Neural cell (in vitro differentiated cells): ENCODE measurements at regions not wholly inside any gene's neighbourhood (a gene's known extent, or its start where the extent isn't known, plus 50 kb on each side); places are given as distances from the start of the nearest gene placed in this dataset.

Experiments
- H2AFZ ChIP-seq: fragments of 200-600, 300-800 bp; sonication (generic), shearing (Covaris generic); 2 replicates; pipeline ENCODE4 v1.6.0; 2014; ENCODE audit warnings: low read depth, mild to moderate bottlenecking, antibody characterized with exemption, low read length, moderate library complexity
- H3F3A ChIP-seq: fragments of 200-600 bp; shearing (Covaris generic); 2 replicates; pipeline ENCODE4 v1.6.1; 2016; ENCODE audit warnings: mild to moderate bottlenecking, moderate library complexity, mixed read lengths, antibody characterized with exemption, low read length; ENCODE audit not compliant: insufficient read depth, poor library complexity, severe bottlenecking
- H3K27ac ChIP-seq: fragments of 200-600, 300-800 bp; sonication (generic), shearing (Covaris generic); 2 replicates; pipeline ENCODE4 v1.5.1; 2014; ENCODE audit warnings: mild to moderate bottlenecking, low read length, moderate library complexity
- H3K27me3 ChIP-seq: fragments of 300-800, 200-600 bp; sonication (generic), shearing (Covaris generic); 2 replicates; pipeline ENCODE4 v1.6.0; 2014; ENCODE audit warnings: mild to moderate bottlenecking, low read depth, low read length, moderate library complexity; ENCODE audit not compliant: insufficient read depth
- H3K36me3 ChIP-seq: fragments of 300-800, 200-600 bp; sonication (generic), shearing (Covaris generic); 2 replicates; pipeline ENCODE4 v1.5.1; 2014; ENCODE audit warnings: mild to moderate bottlenecking, antibody characterized with exemption, low read length, moderate library complexity; ENCODE audit not compliant: insufficient read depth
- H3K4me2 ChIP-seq: fragments of 300-800, 200-600 bp; sonication (generic), shearing (Covaris generic); 2 replicates; pipeline ENCODE4 v1.6.0; 2014; ENCODE audit warnings: mild to moderate bottlenecking, low read length
- H3K4me3 ChIP-seq: fragments of 300-800, 200-600 bp; sonication (generic), shearing (Covaris generic); 2 replicates; pipeline ENCODE4 v1.5.1; 2014; ENCODE audit warnings: mild to moderate bottlenecking, low read length, moderate library complexity
- H3K79me2 ChIP-seq: fragments of 200-600 bp; shearing (Covaris generic); replicated peaks from 2 replicates; pipeline ENCODE4 v1.6.0; 2014; ENCODE audit warnings: mild to moderate bottlenecking, low read length, moderate library complexity; ENCODE audit not compliant: insufficient read depth
- H3K9ac ChIP-seq: fragments of 300-800, 200-600 bp; sonication (generic), shearing (Covaris generic); 2 replicates; pipeline ENCODE4 v1.6.1; 2016; ENCODE audit warnings: mild to moderate bottlenecking, low read length, mixed read lengths
- H3K9me2 ChIP-seq: fragments of 200-600 bp; shearing (Covaris generic); 2 replicates; pipeline ENCODE4 v1.6.1; 2016; ENCODE audit warnings: mild to moderate bottlenecking, low read length, mixed read lengths; ENCODE audit not compliant: insufficient read depth
- H3K9me3 ChIP-seq: fragments of 200-600, 300-800 bp; sonication (generic), shearing (Covaris generic); 2 replicates; pipeline ENCODE4 v1.6.1; 2016; ENCODE audit warnings: mild to moderate bottlenecking, mixed run types, low read length, moderate library complexity, mixed read lengths
- H4K20me1 ChIP-seq: fragments of 200-600 bp; shearing (Covaris generic); 2 replicates; pipeline ENCODE4 v1.6.1; 2016; ENCODE audit warnings: mild to moderate bottlenecking, mixed run types; ENCODE audit not compliant: insufficient read depth
- EP300 ChIP-seq: fragments of 450-650 bp; conservative IDR thresholded peaks from 2 replicates; pipeline ENCODE4 v1.6.1; 2014; ENCODE audit warnings: antibody characterized with exemption, mild to moderate bottlenecking, moderate library complexity; ENCODE audit not compliant: poor library complexity, severe bottlenecking
- EZH2 ChIP-seq: fragments of 200-600, 300-800 bp; shearing (Covaris generic), sonication (generic); IDR thresholded peaks from 2 replicates; pipeline ENCODE4 v1.6.1; 2014; ENCODE audit warnings: antibody characterized with exemption, low read length, borderline replicate concordance, mild to moderate bottlenecking; ENCODE audit not compliant: insufficient read depth, poor library complexity, severe bottlenecking
- MXI1 ChIP-seq: fragments of 450-650 bp; conservative IDR thresholded peaks from 2 replicates; pipeline ENCODE4 v1.6.1; 2014; ENCODE audit warnings: antibody characterized with exemption, mild to moderate bottlenecking; ENCODE audit not compliant: poor library complexity, severe bottlenecking
- POLR2AphosphoS5 ChIP-seq: IDR thresholded peaks from 2 replicates; pipeline ENCODE4 v1.6.1; 2012
- RAD21 ChIP-seq: fragments of 450-650 bp; conservative IDR thresholded peaks from 2 replicates; pipeline ENCODE4 v1.6.1; 2014; ENCODE audit warnings: antibody characterized with exemption, mild to moderate bottlenecking, moderate library complexity
- REST ChIP-seq: IDR thresholded peaks from 2 replicates; pipeline ENCODE4 v1.6.1; 2012; ENCODE audit warnings: borderline replicate concordance
- SMC3 ChIP-seq: fragments of 450-650 bp; conservative IDR thresholded peaks from 2 replicates; pipeline ENCODE4 v1.6.1; 2014; ENCODE audit warnings: antibody characterized with exemption, mild to moderate bottlenecking, moderate library complexity; ENCODE audit not compliant: poor library complexity
- TAF1 ChIP-seq: IDR thresholded peaks from 2 replicates; pipeline ENCODE4 v1.6.1; 2012; ENCODE audit warnings: low read depth
- TF ChIP-seq, protein P1 (sequence below): fragments of 450-650 bp; IDR thresholded peaks from 2 replicates; pipeline ENCODE4 v1.5.1; 2014; ENCODE audit warnings: antibody characterized with exemption, mild to moderate bottlenecking, moderate library complexity; ENCODE audit not compliant: poor library complexity, severe bottlenecking

DNA sequence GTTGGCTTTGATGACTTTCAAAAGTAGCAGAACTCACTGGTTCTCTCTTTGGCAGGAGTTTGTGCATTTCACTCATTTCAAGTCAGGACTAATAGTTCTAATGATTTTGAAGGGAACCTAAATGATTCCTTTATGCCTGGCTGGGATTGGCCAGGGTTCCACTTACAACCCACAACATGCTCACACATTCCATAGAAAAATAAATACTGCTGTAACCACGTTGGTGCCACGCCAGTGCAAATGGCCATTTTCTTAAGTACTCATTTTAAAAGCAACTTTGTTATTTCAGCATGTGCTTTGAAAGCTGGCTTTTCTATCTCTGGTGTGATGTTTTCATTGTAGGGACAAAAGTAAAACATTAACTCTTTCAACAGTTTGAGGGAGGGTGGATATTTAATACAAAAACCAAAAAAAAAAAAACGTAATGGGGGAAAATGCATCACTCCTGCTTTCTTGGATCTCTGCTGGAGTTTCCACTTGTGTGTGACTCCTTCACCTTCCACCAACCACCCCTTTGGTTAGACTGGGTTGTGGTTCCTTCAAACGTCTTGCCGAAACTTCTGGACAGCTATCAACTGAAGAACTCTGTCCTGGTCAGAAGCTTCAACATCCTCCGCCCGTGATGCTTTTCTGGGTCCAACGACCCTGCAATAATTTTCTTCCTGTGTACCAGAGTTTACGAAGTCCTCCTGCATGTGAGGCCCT lies 300.4 kb upstream of the RUNX1 start:
- no peak overlapping the region for H3K4me2 ChIP-seq
- no peak overlapping the region for H2AFZ ChIP-seq
- no peak overlapping the region for H3K27ac ChIP-seq
- H4K20me1 ChIP-seq, result no peaks in the 10 kb centered on the region
- H3K36me3 ChIP-seq, result no peaks in the 10 kb centered on the region
- H3K4me3 ChIP-seq, result no peak overlapping the region
- H3K9me2 ChIP-seq, result no peaks in the 10 kb centered on the region
- H3K27me3 ChIP-seq, result no peaks in the 10 kb centered on the region
- no peaks in the 10 kb centered on the region for H3K79me2 ChIP-seq
- no peaks in the 10 kb centered on the region for H3F3A ChIP-seq
- TF ChIP-seq TAF1 (no peak), MXI1 (no peak), EZH2 (no peak), EP300 (no peak), POLR2AphosphoS5 (no peak), RAD21 (no peak), REST (no peak), SMC3 (no peak)
- TF ChIP-seq, protein P1, sequence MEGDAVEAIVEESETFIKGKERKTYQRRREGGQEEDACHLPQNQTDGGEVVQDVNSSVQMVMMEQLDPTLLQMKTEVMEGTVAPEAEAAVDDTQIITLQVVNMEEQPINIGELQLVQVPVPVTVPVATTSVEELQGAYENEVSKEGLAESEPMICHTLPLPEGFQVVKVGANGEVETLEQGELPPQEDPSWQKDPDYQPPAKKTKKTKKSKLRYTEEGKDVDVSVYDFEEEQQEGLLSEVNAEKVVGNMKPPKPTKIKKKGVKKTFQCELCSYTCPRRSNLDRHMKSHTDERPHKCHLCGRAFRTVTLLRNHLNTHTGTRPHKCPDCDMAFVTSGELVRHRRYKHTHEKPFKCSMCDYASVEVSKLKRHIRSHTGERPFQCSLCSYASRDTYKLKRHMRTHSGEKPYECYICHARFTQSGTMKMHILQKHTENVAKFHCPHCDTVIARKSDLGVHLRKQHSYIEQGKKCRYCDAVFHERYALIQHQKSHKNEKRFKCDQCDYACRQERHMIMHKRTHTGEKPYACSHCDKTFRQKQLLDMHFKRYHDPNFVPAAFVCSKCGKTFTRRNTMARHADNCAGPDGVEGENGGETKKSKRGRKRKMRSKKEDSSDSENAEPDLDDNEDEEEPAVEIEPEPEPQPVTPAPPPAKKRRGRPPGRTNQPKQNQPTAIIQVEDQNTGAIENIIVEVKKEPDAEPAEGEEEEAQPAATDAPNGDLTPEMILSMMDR, result no peak
- H3K9me3 ChIP-seq, result no peaks in the 10 kb centered on the region
- no peak overlapping the region for H3K9ac ChIP-seq

DNA sequence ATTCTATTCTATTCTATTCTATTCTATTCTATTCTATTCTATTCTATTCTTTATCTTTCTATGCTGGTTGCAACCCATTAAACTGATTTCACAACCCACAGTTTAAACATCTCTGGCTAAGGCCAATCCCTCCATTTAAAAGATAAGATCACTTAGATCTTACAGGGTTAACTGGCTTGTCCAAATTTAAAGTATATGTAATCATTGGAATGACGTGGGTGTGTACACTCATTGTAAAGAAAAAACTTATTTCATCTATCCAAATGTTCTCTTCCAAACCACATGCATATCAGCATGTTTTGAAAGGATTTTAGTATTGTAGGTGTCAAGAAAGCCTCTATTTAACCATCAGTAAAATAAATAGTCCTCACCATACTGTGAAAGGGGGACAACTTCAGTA lies 299.6 kb upstream of the RUNX1 start:
- Histone ChIP-seq H3K9me3 (no peaks in the 10 kb centered on the region), H3K79me2 (no peaks in the 10 kb centered on the region), H3K27ac (no peak overlapping the region), H2AFZ (no peak overlapping the region), H3K9ac (no peak overlapping the region), H3F3A (no peaks in the 10 kb centered on the region), H3K36me3 (no peaks in the 10 kb centered on the region), H3K27me3 (no peaks in the 10 kb centered on the region), H3K4me2 (no peak overlapping the region), H4K20me1 (no peaks in the 10 kb centered on the region), H3K4me3 (no peak overlapping the region), H3K9me2 (no peaks in the 10 kb centered on the region)
- no peak for TF ChIP-seq TAF1
- no peak for TF ChIP-seq EP300
- TF ChIP-seq, protein P1, result no peak
- no peak for TF ChIP-seq MXI1
- no peak for TF ChIP-seq EZH2
- TF ChIP-seq SMC3, result no peak
- no peak for TF ChIP-seq RAD21
- TF ChIP-seq REST, result no peak
- TF ChIP-seq POLR2AphosphoS5, result no peak
